Testis (tissue), 2 donors: ENCODE measurements at regions not wholly inside any gene's neighbourhood (a gene's known extent, or its start where the extent isn't known, plus 50 kb on each side); places are given as distances from the start of the nearest gene placed in this dataset.
A peak's percentile ranks its signal among the peaks of the same experiment; 100 is the strongest.

Experiments
- DNase-seq: peaks from one replicate; pipeline ENCODE4 v3.0.0-alpha.2; 2019
- H3K27ac ChIP-seq, 2 donors: fragments of 200-600 bp; sonication (generic); one replicate each; pipeline ENCODE4 v1.5.1; 2019
- H3K27me3 ChIP-seq: fragments of 200-600 bp; sonication (generic); one replicate; pipeline ENCODE4 v1.5.1; 2019
- H3K36me3 ChIP-seq: fragments of 200-600 bp; sonication (generic); one replicate; pipeline ENCODE4 v1.5.1; 2017; ENCODE audit warnings: low read depth; ENCODE audit errors: missing control alignments
- H3K4me1 ChIP-seq: fragments of 200-600 bp; sonication (generic); one replicate; pipeline ENCODE4 v1.5.1; 2019
- H3K4me3 ChIP-seq, 2 donors: fragments of 200-600 bp; sonication (generic); one replicate each; pipeline ENCODE4 v1.5.1; 2017 to 2019
- H3K9me3 ChIP-seq: fragments of 200-600 bp; sonication (generic); one replicate; pipeline ENCODE4 v1.5.1; 2017
- CTCF ChIP-seq, 3 experiments: fragments of 450-650 bp in 2 of 3; fragments of 200-600 bp in 1 of 3; sonication (generic) in 1 of 3; IDR thresholded peaks; one replicate each; pipeline ENCODE4 v1.5.1; 2016 to 2019; ENCODE audit warnings: antibody characterized with exemption in 3 of 3, mild to moderate bottlenecking in 2 of 3, moderate library complexity in 1 of 3
- POLR2A ChIP-seq: fragments of 450-650 bp; IDR thresholded peaks from one replicate; pipeline ENCODE4 v1.6.1; 2017; ENCODE audit warnings: antibody characterized with exemption, mild to moderate bottlenecking, moderate library complexity
- WGBS, 2 donors: methylation state at CpG; one replicate each; pipeline ENCODE4 v1.1.5; 2018; 5-methylcytosine and 5-hydroxymethylcytosine counted together
- intact Hi-C: fragments of 100-400 bp; cut with DNase I; formaldehyde crosslinking; loops from one replicate; pipeline ENCODE4 v1.15.1; 2023; ENCODE audit warnings: low total_unique reads

GRCh38 chr10:15442056-15442455 lies 71.0 kb upstream of the FAM171A1 start:
- H3K4me3 ChIP-seq: no peak overlapping the region
- intact Hi-C loops: no loop called here
- DNase-seq: no peak
- no peaks in the 10 kb centered on the region for H3K27me3 ChIP-seq
- no peak overlapping the region for H3K27ac ChIP-seq
- H3K4me1 ChIP-seq: no peaks in the 10 kb centered on the region
- no peaks in the 10 kb centered on the region for H3K36me3 ChIP-seq
- 87 to 91% methylated on average over 14 of the region's 14 CpGs for WGBS, 2 donors
- H3K9me3 ChIP-seq: no peaks in the 10 kb centered on the region
- TF ChIP-seq CTCF (IDR thresholded peaks at IDR 0.05): no peak
- no peak for TF ChIP-seq POLR2A

- 94 to 96% methylated on average over 9 of the region's 9 CpGs for WGBS, 2 donors
- peak overlapping the region in 1 of 2 donors; percentile 37 for H3K27ac ChIP-seq
Measured at GRCh38 chr10:15440204-15440711, 69.2 kb upstream of the FAM171A1 start.

DNA sequence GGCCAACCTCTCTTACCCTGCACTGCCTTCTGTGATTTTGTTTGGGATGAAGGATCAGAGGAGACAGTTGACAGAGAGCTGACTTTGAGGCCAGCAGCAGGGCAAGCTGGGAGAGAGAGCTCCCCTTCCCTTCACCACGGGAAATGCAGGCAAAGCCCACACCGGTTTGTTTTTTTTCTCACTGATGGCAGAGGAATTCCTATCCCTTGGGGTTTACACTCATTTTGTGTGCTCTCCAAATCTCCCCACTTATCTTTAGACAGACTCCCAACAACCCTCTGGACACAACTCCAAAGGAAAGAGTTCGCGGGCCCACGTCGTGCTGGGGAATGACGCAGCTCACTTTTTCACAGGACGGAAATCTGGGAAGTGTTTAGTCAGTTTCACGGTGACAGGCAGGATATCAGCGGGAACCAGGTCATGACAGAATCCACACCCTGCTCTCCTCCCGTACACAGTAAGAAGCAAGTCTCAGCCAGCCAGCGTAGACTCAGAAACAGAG lies 68.3 kb upstream of the FAM171A1 start:
- peaks cover 6% of the 10 kb centered on the region for H3K4me1 ChIP-seq
- H3K27me3 ChIP-seq: no peaks in the 10 kb centered on the region
- peak in 1 of 3 experiments; percentile 3 for TF ChIP-seq CTCF (IDR thresholded peaks at IDR 0.05)
- no peak for TF ChIP-seq POLR2A
- peak overlapping the region; percentile 13 to 37 for H3K27ac ChIP-seq
- peak; percentile 51 for DNase-seq
- no peaks in the 10 kb centered on the region for H3K36me3 ChIP-seq
- peak overlapping the region in 1 of 2 donors; percentile 8 for H3K4me3 ChIP-seq
- no peaks in the 10 kb centered on the region for H3K9me3 ChIP-seq
- WGBS, 2 donors: 6 to 8% methylated on average over 12 of the region's 12 CpGs
- intact Hi-C loops: no loop called here

More at GRCh38 chr10:15440204-15440711, 69.2 kb upstream of the FAM171A1 start:
- Histone ChIP-seq H3K27me3 (no peaks in the 10 kb centered on the region), H3K4me3 (no peak overlapping the region), H3K9me3 (no peaks in the 10 kb centered on the region), H3K4me1 (no peaks in the 10 kb centered on the region), H3K36me3 (no peaks in the 10 kb centered on the region)
- intact Hi-C loops: no loop called here
- DNase-seq: no peak
- TF ChIP-seq CTCF (IDR thresholded peaks at IDR 0.05) (no peak), POLR2A (no peak)

GRCh38 chr10:15436696-15437095 lies 65.6 kb upstream of the FAM171A1 start:
- Histone ChIP-seq H3K4me1 (peaks cover 6% of the 10 kb centered on the region), H3K27ac (no peak overlapping the region), H3K9me3 (no peaks in the 10 kb centered on the region), H3K4me3 (no peak overlapping the region), H3K27me3 (no peaks in the 10 kb centered on the region), H3K36me3 (no peaks in the 10 kb centered on the region)
- WGBS, 2 donors: 90 to 94% methylated on average over 5 of the region's 5 CpGs
- no peak for TF ChIP-seq CTCF (IDR thresholded peaks at IDR 0.05)
- no peak for TF ChIP-seq POLR2A
- DNase-seq: no peak
- intact Hi-C loops: no loop called here
